K562 (cell line): ENCODE measurements at regions not wholly inside any gene's neighbourhood (a gene's known extent, or its start where the extent isn't known, plus 50 kb on each side); places are given as distances from the start of the nearest gene placed in this dataset.

Experiments
- CUX1 ChIP-seq: fragments of 200-800 bp; sonication (Bioruptor generic); IDR thresholded peaks from 2 replicates; pipeline ENCODE4 v1.6.1; 2016; ENCODE audit warnings: missing genetic modification characterization, missing compliant biosample characterization
- FOXJ3 ChIP-seq: sonication (generic); formaldehyde crosslinking; IDR thresholded peaks from 2 replicates; pipeline ENCODE4 v1.4.0; 2020; ENCODE audit warnings: mild to moderate bottlenecking, missing genetic modification reagents
- FOXO4 ChIP-seq: fragments of 450-650 bp; formaldehyde crosslinking; IDR thresholded peaks from 2 replicates; pipeline ENCODE4 v1.4.0; 2020; ENCODE audit warnings: mild to moderate bottlenecking, moderate library complexity
- GABPB1 ChIP-seq: sonication (generic); formaldehyde crosslinking; IDR thresholded peaks from 2 replicates; pipeline ENCODE4 v1.8.0; 2022; ENCODE audit warnings: mild to moderate bottlenecking, missing genetic modification reagents
- GTF2E2 ChIP-seq: fragments of 200-800 bp; sonication (Bioruptor generic); IDR thresholded peaks from 2 replicates; pipeline ENCODE4 v1.6.1; 2016; ENCODE audit warnings: missing genetic modification characterization, missing compliant biosample characterization
- HCFC1 ChIP-seq: IDR thresholded peaks from 2 replicates; pipeline ENCODE4 v1.6.1; 2012; ENCODE audit warnings: low read depth, low read length, improper control_type of control experiment
- HNRNPUL1 ChIP-seq: fragments of 200-400 bp; formaldehyde crosslinking; IDR thresholded peaks from 2 replicates; pipeline ENCODE4 v1.6.1; 2017; ENCODE audit warnings: low read length
- KDM4B ChIP-seq, 2 experiments: fragments of 450-650 bp in 1 of 2; sonication (generic) in 1 of 2; IDR thresholded peaks; 2 replicates each; pipeline ENCODE4 v1.6.1; 2016 to 2017; ENCODE audit warnings: borderline replicate concordance in 2 of 2, antibody characterized with exemption in 1 of 2, low read depth in 1 of 2, mild to moderate bottlenecking in 1 of 2
- MAX ChIP-seq: sonication (generic); formaldehyde crosslinking; IDR thresholded peaks from 2 replicates; pipeline ENCODE4 v1.9.0; 2022; ENCODE audit warnings: mild to moderate bottlenecking, missing genetic modification reagents
- NFRKB ChIP-seq: fragments of 450-650 bp; IDR thresholded peaks from 2 replicates; pipeline ENCODE4 v1.6.1; 2016; ENCODE audit warnings: low read depth
- PATZ1 ChIP-seq: fragments of 250-450 bp; sonication (Bioruptor Pico); IDR thresholded peaks from 2 replicates; pipeline ENCODE4 v1.5.0; 2020; ENCODE audit warnings: mild to moderate bottlenecking, borderline replicate concordance
- THRA ChIP-seq: fragments of 450-650 bp; IDR thresholded peaks from 2 replicates; pipeline ENCODE4 v1.6.1; 2017; ENCODE audit warnings: mild to moderate bottlenecking, moderate library complexity
- U2AF2 ChIP-seq: fragments of 200-400 bp; formaldehyde crosslinking; optimal IDR thresholded peaks from 2 replicates; pipeline ENCODE3; 2017; ENCODE audit warnings: low read depth, mild to moderate bottlenecking, low read length
- ZFP91 ChIP-seq: sonication (generic); formaldehyde crosslinking; IDR thresholded peaks from 2 replicates; pipeline ENCODE4 v1.8.0; 2022; ENCODE audit warnings: mild to moderate bottlenecking, missing genetic modification reagents

GRCh38 chr6:158869826-158870648, 50.9 kb upstream of the EZR start (continued):
- TF ChIP-seq ZFP91 (CRISPR knock-in tag) (peak; percentile 57; the same call in 1 of the 2 replicates), MAX (peak; percentile 99), HNRNPUL1 (no peak), THRA (no peak), PATZ1 (CRISPR knock-in tag) (no peak), GABPB1 (CRISPR knock-in tag) (peak; percentile 92), KDM4B (IDR thresholded peaks at IDR 0.05; ENCODE audit: borderline replicate concordance in 2 of 2, low read depth in 1 of 2) (peak in 1 of 2 experiments; percentile 55; a peak in 1 of 4 replicates), FOXO4 (CRISPR knock-in tag) (no peak), U2AF2 (no peak), GTF2E2 (peak; percentile 59; the same call in 1 of the 2 replicates), FOXJ3 (CRISPR knock-in tag) (no peak), CUX1 (CRISPR knock-in tag) (no peak), HCFC1 (peak; percentile 38; the same call in 1 of the 2 replicates), NFRKB (peak; percentile 87; the same call in 1 of the 2 replicates)
